PC-9 (cell line): ENCODE measurements at regions not wholly inside any gene's neighbourhood (a gene's known extent, or its start where the extent isn't known, plus 50 kb on each side); places are given as distances from the start of the nearest gene placed in this dataset.

Source experiments
- BruUV-seq: library from RNA; stranded (reverse); fragments of 400-500 nt; replicated peaks from 2 replicates; lab custom pipeline; 2021; lab: Mats Ljungman, UMichigan
- CTCF ChIA-PET: fragments of 300-600 bp; sonication (Branson Sonifier 250); formaldehyde crosslinking; loops from one replicate; lab custom pipeline; 2022; ENCODE audit warnings: antibody characterized with exemption; lab: Charles Lee
- POLR2A ChIA-PET: fragments of 300-600 bp; sonication (Branson Sonifier 250); formaldehyde crosslinking; loops from one replicate; lab custom pipeline; 2022; ENCODE audit warnings: antibody characterized with exemption; ENCODE audit not compliant: unreplicated experiment; lab: Charles Lee
- DNase-seq, 2 experiments: peaks; one replicate each; pipeline versions ENCODE4 v3.0.0 to v3.0.0-alpha.2; 2015 to 2022; ENCODE audit warnings: mixed read lengths in 1 of 2
- H2AFZ ChIP-seq: fragments of 200-600 bp; sonication (generic); 2 replicates; pipeline ENCODE4 v1.8.1; 2017; ENCODE audit warnings: antibody characterized with exemption
- H3F3A ChIP-seq: fragments of 200-600 bp; sonication (generic); 2 replicates; pipeline ENCODE4 v1.8.1; 2017; ENCODE audit warnings: antibody characterized with exemption, mild to moderate bottlenecking, low read depth; ENCODE audit not compliant: insufficient read depth
- H3K27ac ChIP-seq: fragments of 200-600 bp; sonication (generic); 2 replicates; pipeline ENCODE4 v1.6.1; 2016; ENCODE audit warnings: mixed run types
- H3K27me3 ChIP-seq: fragments of 200-600 bp; sonication (generic); 2 replicates; pipeline ENCODE4 v1.6.1; 2016; ENCODE audit warnings: low read depth, mixed run types; ENCODE audit not compliant: insufficient read depth
- H3K36me3 ChIP-seq: fragments of 200-600 bp; sonication (generic); 2 replicates; pipeline ENCODE4 v1.6.1; 2016; ENCODE audit warnings: low read depth, mixed run types
- H3K4me1 ChIP-seq: fragments of 200-600 bp; sonication (generic); replicated peaks from 2 replicates; pipeline ENCODE4 v1.6.1; 2016; ENCODE audit warnings: mixed run types; ENCODE audit not compliant: insufficient read depth
- H3K4me2 ChIP-seq: fragments of 200-600 bp; sonication (generic); 2 replicates; pipeline ENCODE4 v1.6.1; 2017; ENCODE audit warnings: mixed run types
- H3K4me3 ChIP-seq: fragments of 200-600 bp; sonication (generic); 2 replicates; pipeline ENCODE4 v1.6.1; 2016; ENCODE audit warnings: mixed run types
- H3K79me2 ChIP-seq: fragments of 200-600 bp; sonication (generic); 2 replicates; pipeline ENCODE4 v1.6.1; 2017; ENCODE audit warnings: low read depth, mixed run types
- H3K9me2 ChIP-seq: fragments of 200-600 bp; sonication (generic); 2 replicates; pipeline ENCODE4 v1.8.1; 2017; ENCODE audit warnings: mild to moderate bottlenecking; ENCODE audit not compliant: insufficient read depth
- H3K9me3 ChIP-seq: fragments of 200-600 bp; sonication (generic); 2 replicates; pipeline ENCODE4 v1.8.1; 2016; ENCODE audit warnings: low read depth; ENCODE audit not compliant: insufficient read depth
- H4K20me1 ChIP-seq: fragments of 200-600 bp; sonication (generic); 2 replicates; pipeline ENCODE4 v1.8.1; 2017; ENCODE audit not compliant: insufficient read depth
- EZH2 ChIP-seq: fragments of 200-600 bp; sonication (generic); IDR thresholded peaks from 2 replicates; pipeline ENCODE4 v1.8.0; 2017; ENCODE audit warnings: antibody characterized with exemption, low read depth
- intact Hi-C: fragments of 100-400 bp; cut with micrococcal nuclease; formaldehyde crosslinking; loops from one replicate; pipeline ENCODE4 v1.10.0; 2022; ENCODE audit not compliant: unreplicated experiment
- TF ChIP-seq, protein P1 (sequence below): fragments of 200-600 bp; sonication (generic); conservative IDR thresholded peaks from 2 replicates; pipeline ENCODE4 v1.6.1; 2017; ENCODE audit warnings: mixed run types, antibody characterized with exemption, mild to moderate bottlenecking, moderate library complexity

DNA sequence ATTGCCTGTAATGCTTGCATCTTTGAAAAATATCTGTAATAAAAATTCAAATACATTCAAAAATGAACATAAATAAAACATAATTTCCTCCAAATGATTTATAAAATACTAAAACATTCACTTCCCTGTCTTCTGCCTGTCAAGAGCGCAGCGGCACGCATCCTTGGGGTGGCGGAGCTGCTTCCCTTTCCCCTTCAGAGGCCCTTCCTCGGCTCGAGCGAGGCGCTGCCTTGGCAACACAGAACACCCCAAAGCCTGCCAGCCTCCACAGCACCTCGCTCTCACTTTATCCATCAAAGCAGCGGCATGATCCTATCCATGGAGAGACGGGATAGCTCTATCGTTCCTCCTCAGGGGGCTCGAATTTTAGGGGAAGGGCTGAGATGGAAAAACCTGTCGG is 146.2 kb downstream of the GXYLT1 start:
- no peak overlapping the region for H3K27ac ChIP-seq
- DNase-seq: no peak
- BruUV-seq: no TSS peak
- peaks cover 7% of the 10 kb centered on the region; the same call in 1 of the 2 replicates for H3K27me3 ChIP-seq
- intact Hi-C loops: no loop called here
- H3K9me2 ChIP-seq: no peaks in the 10 kb centered on the region
- TF ChIP-seq EZH2: no peak
- TF ChIP-seq, protein P1, sequence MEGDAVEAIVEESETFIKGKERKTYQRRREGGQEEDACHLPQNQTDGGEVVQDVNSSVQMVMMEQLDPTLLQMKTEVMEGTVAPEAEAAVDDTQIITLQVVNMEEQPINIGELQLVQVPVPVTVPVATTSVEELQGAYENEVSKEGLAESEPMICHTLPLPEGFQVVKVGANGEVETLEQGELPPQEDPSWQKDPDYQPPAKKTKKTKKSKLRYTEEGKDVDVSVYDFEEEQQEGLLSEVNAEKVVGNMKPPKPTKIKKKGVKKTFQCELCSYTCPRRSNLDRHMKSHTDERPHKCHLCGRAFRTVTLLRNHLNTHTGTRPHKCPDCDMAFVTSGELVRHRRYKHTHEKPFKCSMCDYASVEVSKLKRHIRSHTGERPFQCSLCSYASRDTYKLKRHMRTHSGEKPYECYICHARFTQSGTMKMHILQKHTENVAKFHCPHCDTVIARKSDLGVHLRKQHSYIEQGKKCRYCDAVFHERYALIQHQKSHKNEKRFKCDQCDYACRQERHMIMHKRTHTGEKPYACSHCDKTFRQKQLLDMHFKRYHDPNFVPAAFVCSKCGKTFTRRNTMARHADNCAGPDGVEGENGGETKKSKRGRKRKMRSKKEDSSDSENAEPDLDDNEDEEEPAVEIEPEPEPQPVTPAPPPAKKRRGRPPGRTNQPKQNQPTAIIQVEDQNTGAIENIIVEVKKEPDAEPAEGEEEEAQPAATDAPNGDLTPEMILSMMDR: no peak
- no peaks in the 10 kb centered on the region for H3K4me1 ChIP-seq
- ChIA-PET POLR2A (no interaction called here), CTCF (no interaction called here)
- H3K4me3 ChIP-seq: no peak overlapping the region
- no peaks in the 10 kb centered on the region for H3F3A ChIP-seq
- no peak overlapping the region for H2AFZ ChIP-seq
- no peaks in the 10 kb centered on the region for H3K9me3 ChIP-seq
- H3K4me2 ChIP-seq: no peak overlapping the region
- H3K36me3 ChIP-seq: no peaks in the 10 kb centered on the region
- H4K20me1 ChIP-seq: no peaks in the 10 kb centered on the region
- no peaks in the 10 kb centered on the region for H3K79me2 ChIP-seq

DNA sequence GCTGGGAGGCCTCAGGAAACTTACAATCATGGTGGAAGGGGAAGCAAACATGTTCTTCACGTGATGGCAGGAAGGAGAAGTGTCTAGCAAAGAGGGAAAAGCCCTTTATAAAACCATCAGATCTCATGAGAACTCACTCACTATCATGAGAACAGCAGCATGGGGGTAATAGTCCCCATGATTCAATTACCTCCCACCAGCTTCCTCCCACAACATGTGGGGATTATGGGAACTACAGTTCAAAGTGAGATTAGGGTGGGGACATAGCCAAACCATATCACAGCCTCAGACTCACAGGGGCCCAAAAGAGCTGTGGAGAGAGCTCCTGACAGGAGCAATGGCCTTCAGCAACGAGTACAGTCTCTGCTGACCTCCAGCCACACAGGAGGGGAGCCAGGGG is 151.4 kb downstream of the GXYLT1 start:
- Histone ChIP-seq H3K27me3 (peaks cover 7% of the 10 kb centered on the region; the same call in 1 of the 2 replicates), H3K27ac (no peak overlapping the region), H3K9me2 (no peaks in the 10 kb centered on the region), H3F3A (no peaks in the 10 kb centered on the region), H4K20me1 (no peaks in the 10 kb centered on the region), H3K79me2 (no peaks in the 10 kb centered on the region), H3K9me3 (no peaks in the 10 kb centered on the region), H3K36me3 (no peaks in the 10 kb centered on the region), H3K4me3 (no peak overlapping the region), H3K4me1 (no peaks in the 10 kb centered on the region), H3K4me2 (no peak overlapping the region), H2AFZ (no peak overlapping the region)
- ChIA-PET CTCF (no interaction called here), POLR2A (interaction anchor here (0.6 kb wide), 1 partner anchor 138 kb away, joined by 8 read pairs; no protein-coding TSS in a partner anchor)
- no peak for DNase-seq
- no TSS peak for BruUV-seq
- intact Hi-C loops: no loop called here
- TF ChIP-seq EZH2: no peak
- TF ChIP-seq, protein P1: no peak

DNA sequence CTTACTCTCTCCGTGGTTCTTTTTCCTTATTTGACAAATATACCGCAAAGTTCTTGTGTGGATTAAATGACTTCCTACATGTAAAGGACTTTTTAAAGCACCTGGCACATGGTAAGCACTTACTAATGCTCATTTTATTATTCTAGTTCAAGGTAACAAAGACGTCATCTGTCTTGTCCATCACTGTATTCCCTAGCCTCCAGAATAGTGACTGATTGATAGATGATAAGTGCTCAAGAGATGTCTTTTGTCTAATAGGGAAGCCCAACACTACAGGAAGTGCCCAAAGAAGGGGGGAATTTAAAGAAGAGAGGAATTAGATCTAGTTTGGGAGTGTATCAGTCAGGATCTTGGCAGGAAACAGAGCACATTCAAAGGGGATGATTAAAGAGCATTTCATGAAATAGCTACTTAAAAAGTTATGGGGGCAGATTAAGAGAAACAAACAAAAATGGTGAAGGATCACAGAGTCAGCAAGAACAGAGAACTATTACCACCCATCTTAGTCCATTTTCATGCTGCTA is 151.9 kb downstream of the GXYLT1 start:
- no TSS peak for BruUV-seq
- no peak for DNase-seq
- Histone ChIP-seq H2AFZ (no peak overlapping the region), H3K79me2 (no peaks in the 10 kb centered on the region), H3K27ac (no peak overlapping the region), H3F3A (no peaks in the 10 kb centered on the region), H3K4me2 (no peak overlapping the region), H3K4me3 (no peak overlapping the region), H3K4me1 (no peaks in the 10 kb centered on the region), H3K9me3 (no peaks in the 10 kb centered on the region), H3K36me3 (no peaks in the 10 kb centered on the region), H3K27me3 (peaks cover 4% of the 10 kb centered on the region; the same call in 1 of the 2 replicates), H4K20me1 (no peaks in the 10 kb centered on the region), H3K9me2 (no peaks in the 10 kb centered on the region)
- TF ChIP-seq EZH2: no peak
- TF ChIP-seq, protein P1: no peak
- intact Hi-C loops: no loop called here
- CTCF ChIA-PET: no interaction called here
- POLR2A ChIA-PET: interaction anchor here (0.6 kb wide), 1 partner anchor 138 kb away, joined by 8 read pairs; no protein-coding TSS in a partner anchor
